Thoracic aorta (tissue), 2 donors: ENCODE measurements at regions not wholly inside any gene's neighbourhood (a gene's known extent, or its start where the extent isn't known, plus 50 kb on each side); places are given as distances from the start of the nearest gene placed in this dataset.
"Not testable (repeated sequence)": the region's sequence is repeated elsewhere in the genome, so short reads cannot be mapped to it uniquely, and the experiment has no call there.

Experiments
- ATAC-seq: fragments of 150-250 bp; one replicate; pipeline ENCODE4 v1.8.0; 2017; ENCODE audit warnings: low read depth; ENCODE audit not compliant: insufficient number of reproducible peaks, low FRiP score
- DNase-seq: peaks from one replicate; pipeline ENCODE4 v3.0.0-alpha.2; 2020; ENCODE audit warnings: low spot score
- H3K27ac ChIP-seq, 2 donors: fragments of 200-600 bp; sonication (generic); 1 replicate in 1 of 2; 2 replicates in 1 of 2; pipeline ENCODE4 v1.5.1; 2016; ENCODE audit warnings: mild to moderate bottlenecking in 2 of 2, moderate library complexity in 2 of 2
- H3K27me3 ChIP-seq: fragments of 200-600 bp; sonication (generic); replicated peaks from 2 replicates; pipeline ENCODE4 v1.6.0; 2016; ENCODE audit warnings: mild to moderate bottlenecking; ENCODE audit not compliant: insufficient read depth
- H3K36me3 ChIP-seq: fragments of 200-600 bp; sonication (generic); one replicate; pipeline ENCODE4 v1.5.1; 2016
- H3K4me1 ChIP-seq, 2 donors: fragments of 200-600 bp; sonication (generic); 1 replicate in 1 of 2; 2 replicates in 1 of 2; pipeline versions ENCODE4 v1.5.1 to v1.6.0; 2016; ENCODE audit warnings: low read depth in 2 of 2, mild to moderate bottlenecking in 1 of 2; ENCODE audit not compliant: control insufficient read depth in 1 of 2
- H3K4me3 ChIP-seq: fragments of 200-600 bp; sonication (generic); 2 replicates; pipeline ENCODE4 v1.5.1; 2016; ENCODE audit warnings: mild to moderate bottlenecking
- H3K9me3 ChIP-seq: fragments of 200-600 bp; sonication (generic); 2 replicates; pipeline ENCODE4 v1.5.1; 2016
- TF ChIP-seq, protein P1 (sequence below): fragments of 200-600 bp; sonication (generic); IDR thresholded peaks from one replicate; pipeline ENCODE4 v1.5.1; 2019; ENCODE audit warnings: antibody characterized with exemption

DNA sequence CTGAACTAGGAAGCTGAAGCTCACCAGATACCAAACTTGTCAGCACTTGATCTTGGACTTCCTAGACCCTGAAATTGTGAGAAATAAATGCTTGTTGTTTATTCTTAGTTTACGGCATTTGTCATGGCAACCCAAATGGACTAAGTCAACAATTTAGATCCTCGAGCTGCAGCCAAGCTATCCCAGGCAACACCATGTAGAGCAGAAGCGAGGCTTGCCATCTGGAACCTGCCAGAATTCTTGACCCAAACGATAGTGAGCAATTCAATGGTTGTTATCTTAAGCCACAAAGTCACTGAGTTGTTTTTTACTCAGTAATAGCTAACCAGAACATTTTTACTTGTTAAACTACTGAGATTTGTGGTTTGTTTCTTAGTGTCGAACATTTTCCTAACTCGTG lies 458.5 kb upstream of the FLRT2 start:
- Histone ChIP-seq H3K4me3 (no peak overlapping the region), H3K36me3 (no peaks in the 10 kb centered on the region), H3K27ac (no peak overlapping the region), H3K27me3 (no peaks in the 10 kb centered on the region), H3K4me1 (no peaks in the 10 kb centered on the region), H3K9me3 (no peaks in the 10 kb centered on the region)
- ATAC-seq (no peak), DNase-seq (no peak)
- TF ChIP-seq, protein P1, sequence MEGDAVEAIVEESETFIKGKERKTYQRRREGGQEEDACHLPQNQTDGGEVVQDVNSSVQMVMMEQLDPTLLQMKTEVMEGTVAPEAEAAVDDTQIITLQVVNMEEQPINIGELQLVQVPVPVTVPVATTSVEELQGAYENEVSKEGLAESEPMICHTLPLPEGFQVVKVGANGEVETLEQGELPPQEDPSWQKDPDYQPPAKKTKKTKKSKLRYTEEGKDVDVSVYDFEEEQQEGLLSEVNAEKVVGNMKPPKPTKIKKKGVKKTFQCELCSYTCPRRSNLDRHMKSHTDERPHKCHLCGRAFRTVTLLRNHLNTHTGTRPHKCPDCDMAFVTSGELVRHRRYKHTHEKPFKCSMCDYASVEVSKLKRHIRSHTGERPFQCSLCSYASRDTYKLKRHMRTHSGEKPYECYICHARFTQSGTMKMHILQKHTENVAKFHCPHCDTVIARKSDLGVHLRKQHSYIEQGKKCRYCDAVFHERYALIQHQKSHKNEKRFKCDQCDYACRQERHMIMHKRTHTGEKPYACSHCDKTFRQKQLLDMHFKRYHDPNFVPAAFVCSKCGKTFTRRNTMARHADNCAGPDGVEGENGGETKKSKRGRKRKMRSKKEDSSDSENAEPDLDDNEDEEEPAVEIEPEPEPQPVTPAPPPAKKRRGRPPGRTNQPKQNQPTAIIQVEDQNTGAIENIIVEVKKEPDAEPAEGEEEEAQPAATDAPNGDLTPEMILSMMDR = no peak

DNA sequence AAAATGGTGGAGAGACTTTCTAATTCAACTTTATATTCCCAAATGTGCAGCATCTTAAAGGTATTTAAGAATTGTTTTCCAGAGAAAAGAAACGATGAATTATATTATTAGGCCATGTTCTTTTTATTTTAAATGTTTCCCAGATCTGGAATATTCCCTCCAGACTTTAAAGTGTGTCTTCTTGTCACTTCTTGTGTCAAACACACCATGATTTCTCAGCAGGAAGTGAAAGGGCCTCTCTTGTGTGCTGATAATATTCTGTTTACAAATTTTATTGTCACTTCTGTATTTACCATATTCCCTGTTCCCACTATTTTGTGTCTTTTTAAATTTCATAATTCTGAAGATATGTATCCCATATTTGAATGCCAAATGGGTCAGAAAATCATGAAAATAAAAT lies 455.0 kb upstream of the FLRT2 start:
- Histone ChIP-seq H3K27ac (no peak overlapping the region), H3K4me1 (no peaks in the 10 kb centered on the region), H3K4me3 (no peak overlapping the region), H3K27me3 (no peaks in the 10 kb centered on the region), H3K36me3 (no peaks in the 10 kb centered on the region), H3K9me3 (no peaks in the 10 kb centered on the region)
- DNase-seq = no peak
- TF ChIP-seq, protein P1 = no peak
- no peak for ATAC-seq

DNA sequence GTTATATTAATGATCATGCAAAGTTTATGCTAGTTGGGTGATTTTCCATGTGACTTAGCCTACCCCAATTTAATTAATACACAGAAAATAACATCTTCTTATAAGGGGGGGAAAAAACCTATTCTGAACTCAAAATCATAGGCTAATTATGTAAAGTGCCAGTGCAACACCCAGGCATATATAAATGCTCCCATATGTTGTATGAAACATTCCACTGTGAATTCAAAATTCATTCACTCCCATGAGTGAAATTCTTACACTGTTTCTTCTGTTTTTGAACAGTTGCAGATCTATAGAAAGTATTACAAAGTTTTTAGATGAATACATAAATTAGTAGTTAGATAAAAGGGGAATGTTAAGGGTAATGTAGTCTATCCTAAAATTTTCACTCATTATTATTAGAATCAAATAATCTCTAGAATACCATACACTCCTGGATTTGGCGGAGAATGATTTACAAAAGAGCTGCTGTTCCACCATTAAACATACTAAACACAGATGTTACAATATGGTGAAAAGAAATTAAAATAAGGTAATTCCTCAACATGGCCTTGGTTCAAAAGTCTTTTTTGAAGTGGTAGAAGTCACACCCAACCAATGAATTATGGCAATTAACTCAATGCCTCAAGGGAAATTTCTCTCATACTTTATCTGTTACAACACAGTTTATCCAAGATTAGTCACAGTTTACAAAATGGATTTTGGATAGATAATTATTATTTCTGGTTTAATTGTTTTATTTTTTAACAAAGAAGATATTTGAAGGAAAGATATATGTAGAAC lies 454.1 kb upstream of the FLRT2 start:
- TF ChIP-seq, protein P1 = no peak
- Histone ChIP-seq H3K27me3 (no peaks in the 10 kb centered on the region), H3K9me3 (no peaks in the 10 kb centered on the region), H3K27ac (no peak overlapping the region), H3K4me1 (no peaks in the 10 kb centered on the region), H3K4me3 (no peak overlapping the region), H3K36me3 (no peaks in the 10 kb centered on the region)
- DNase-seq = no peak
- no peak for ATAC-seq

DNA sequence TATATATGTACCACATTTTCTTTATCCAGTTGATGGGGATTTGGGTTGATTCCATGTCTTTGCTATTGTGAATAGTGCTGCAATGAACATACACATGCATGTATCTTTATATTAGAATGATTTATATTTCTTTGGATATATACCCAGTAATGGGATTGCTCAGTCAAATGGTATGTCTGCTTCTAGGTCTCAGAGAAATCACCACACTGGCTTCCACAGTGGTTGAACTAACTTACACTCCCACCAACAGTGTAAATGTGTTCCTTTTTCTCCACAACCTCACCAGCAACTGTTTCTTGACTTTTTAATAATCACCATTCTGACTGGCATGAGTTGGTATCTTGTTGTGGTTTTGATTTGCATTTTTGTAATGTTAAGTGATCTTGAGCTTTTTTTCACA lies 452.2 kb upstream of the FLRT2 start:
- H3K27me3 ChIP-seq, H3K9me3 ChIP-seq, H3K27ac ChIP-seq, H3K36me3 ChIP-seq, H3K4me3 ChIP-seq, H3K4me1 ChIP-seq, DNase-seq, ATAC-seq: not testable (repeated sequence)

GRCh38 chr14:85079842-85080730 lies 449.9 kb upstream of the FLRT2 start:
- Histone ChIP-seq H3K4me1 (no peaks in the 10 kb centered on the region), H3K4me3 (no peak overlapping the region)
- ATAC-seq = no peak

More at GRCh38 chr14:85079842-85080730, 449.9 kb upstream of the FLRT2 start:
- Histone ChIP-seq H3K36me3 (no peaks in the 10 kb centered on the region), H3K27ac (no peak overlapping the region), H3K27me3 (no peaks in the 10 kb centered on the region), H3K9me3 (no peaks in the 10 kb centered on the region)
- TF ChIP-seq, protein P1 = no peak
- no peak for DNase-seq
